HG03139 (cell line): ENCODE measurements at regions not wholly inside any gene's neighbourhood (a gene's known extent, or its start where the extent isn't known, plus 50 kb on each side); places are given as distances from the start of the nearest gene placed in this dataset.
"Not testable (repeated sequence)": the region's sequence is repeated elsewhere in the genome, so short reads cannot be mapped to it uniquely, and the experiment has no call there.

Source experiments
- ATAC-seq: cut with Tn5 transposase; IDR thresholded peaks from one replicate; pipeline ENCODE4 v1.9.1; 2021; ENCODE audit not compliant: unreplicated experiment

- ATAC-seq = no peak
These were observed 1288.6 kb upstream of the EYS start for GRCh38 chr6:66995669-66996068.

GRCh38 chr6:66993708-66994107 is 1286.7 kb upstream of the EYS start:
- not testable (repeated sequence) for ATAC-seq

GRCh38 chr6:66993272-66993671 is 1286.2 kb upstream of the EYS start:
- no peak for ATAC-seq

- ATAC-seq = no peak
These were observed 1285.6 kb upstream of the EYS start for GRCh38 chr6:66992660-66993059.

- no peak for ATAC-seq
These were observed 1279.9 kb upstream of the EYS start for GRCh38 chr6:66986940-66987339.

GRCh38 chr6:66985816-66986215 is 1278.8 kb upstream of the EYS start:
- ATAC-seq = no peak

GRCh38 chr6:66970373-66970772 is 1263.3 kb upstream of the EYS start:
- no peak for ATAC-seq

- ATAC-seq = no peak
These were observed 1258.2 kb upstream of the EYS start for GRCh38 chr6:66965227-66965626.

GRCh38 chr6:66964216-66964615 is 1257.2 kb upstream of the EYS start:
- ATAC-seq = no peak

- no peak for ATAC-seq
These were observed 1255.1 kb upstream of the EYS start for GRCh38 chr6:66962082-66962481.

- ATAC-seq = no peak
These were observed 1254.2 kb upstream of the EYS start for GRCh38 chr6:66961191-66961590.

GRCh38 chr6:66949191-66949661 is 1242.2 kb upstream of the EYS start:
- ATAC-seq = no peak

GRCh38 chr6:66948106-66948505 is 1241.1 kb upstream of the EYS start:
- no peak for ATAC-seq

GRCh38 chr6:66940003-66940402 is 1233.0 kb upstream of the EYS start:
- no peak for ATAC-seq

- no peak for ATAC-seq
These were observed 1230.2 kb upstream of the EYS start for GRCh38 chr6:66937180-66937579.

- ATAC-seq = no peak
These were observed 1228.6 kb upstream of the EYS start for GRCh38 chr6:66935612-66936011.

- no peak for ATAC-seq
These were observed 1224.8 kb upstream of the EYS start for GRCh38 chr6:66931787-66932186.

GRCh38 chr6:66930559-66931290 is 1223.7 kb upstream of the EYS start:
- ATAC-seq = no peak

- no peak for ATAC-seq
These were observed 1219.0 kb upstream of the EYS start for GRCh38 chr6:66926060-66926459.

GRCh38 chr6:66913657-66914056 is 1206.6 kb upstream of the EYS start:
- ATAC-seq = no peak

- no peak for ATAC-seq
These were observed 1195.4 kb upstream of the EYS start for GRCh38 chr6:66902457-66902856.

- ATAC-seq = no peak
These were observed 1193.4 kb upstream of the EYS start for GRCh38 chr6:66900133-66901083.
